ENCODE measurements at regions not wholly inside any gene's neighbourhood (a gene's known extent, or its start where the extent isn't known, plus 50 kb on each side); places are given as distances from the start of the nearest gene placed in this dataset.
"Not testable (repeated sequence)": the region's sequence is repeated elsewhere in the genome, so short reads cannot be mapped to it uniquely, and the experiment has no call there.

- DNase-seq: no peak
Measured at GRCh38 chr10:16242859-16243613, 193.8 kb upstream of the PTER start.

- DNase-seq: not testable (repeated sequence)
Measured at GRCh38 chr10:16250136-16250535, 186.7 kb upstream of the PTER start.

GRCh38 chr10:16256336-16256735, 180.5 kb upstream of the PTER start:
- no peak for DNase-seq

- no peak for DNase-seq
Measured at GRCh38 chr10:16258291-16259040, 178.3 kb upstream of the PTER start.

- no peak for DNase-seq
Measured at GRCh38 chr10:16259726-16260125, 177.1 kb upstream of the PTER start.

- DNase-seq: no peak
Measured at GRCh38 chr10:16260388-16260787, 176.4 kb upstream of the PTER start.

- DNase-seq: no peak
Measured at GRCh38 chr10:16271571-16271970, 165.2 kb upstream of the PTER start.

- no peak for DNase-seq
Measured at GRCh38 chr10:16274911-16275310, 161.9 kb upstream of the PTER start.

GRCh38 chr10:16280595-16280994, 156.2 kb upstream of the PTER start:
- DNase-seq: no peak

GRCh38 chr10:16292366-16292765, 144.4 kb upstream of the PTER start:
- no peak for DNase-seq

GRCh38 chr10:16297069-16297468, 139.7 kb upstream of the PTER start:
- no peak for DNase-seq

GRCh38 chr10:16297642-16298041, 139.2 kb upstream of the PTER start:
- no peak for DNase-seq

- no peak for DNase-seq
Measured at GRCh38 chr10:16304311-16304710, 132.5 kb upstream of the PTER start.

GRCh38 chr10:16310440-16310839, 126.4 kb upstream of the PTER start:
- no peak for DNase-seq

GRCh38 chr10:16314259-16314658, 122.6 kb upstream of the PTER start:
- DNase-seq: no peak

- DNase-seq: no peak
Measured at GRCh38 chr10:16316733-16317390, 119.9 kb upstream of the PTER start.

GRCh38 chr10:16341637-16342036, 95.2 kb upstream of the PTER start:
- no peak for DNase-seq

GRCh38 chr10:16348891-16349290, 87.9 kb upstream of the PTER start:
- DNase-seq: no peak

GRCh38 chr10:16352146-16352545, 84.7 kb upstream of the PTER start:
- DNase-seq: no peak

GRCh38 chr10:16360001-16360400, 76.8 kb upstream of the PTER start:
- no peak for DNase-seq

GRCh38 chr10:16360425-16360824, 76.4 kb upstream of the PTER start:
- DNase-seq: no peak

- DNase-seq: no peak
Measured at GRCh38 chr10:16361086-16361485, 75.7 kb upstream of the PTER start.

- no peak for DNase-seq
Measured at GRCh38 chr10:16363741-16364140, 73.1 kb upstream of the PTER start.
